ENCODE measurements at regions not wholly inside any gene's neighbourhood (a gene's known extent, or its start where the extent isn't known, plus 50 kb on each side); places are given as distances from the start of the nearest gene placed in this dataset.

GRCh38 chr6:60754879-60755278 lies 1531.1 kb downstream of the KHDRBS2 start:
- no peaks in the 10 kb centered on the region for H3K79me2 ChIP-seq (ENCODE audit: control insufficient read depth in 1 of 2, insufficient read depth in 2 of 2, low read length in 2 of 2)
- DNase-seq (ENCODE audit: low read depth in 1 of 2, low spot score in 2 of 2) (no peak), FAIRE-seq (no peak)
- H3K9ac ChIP-seq (replicated peaks in 1 of 4; ENCODE audit: extremely low read depth in 1 of 4, low read depth in 3 of 4, low read length in 3 of 4): no peak overlapping the region
- no peak overlapping the region for H3K18ac ChIP-seq (ENCODE audit: extremely low read depth, low read length)
- no peaks in the 10 kb centered on the region for H4K20me1 ChIP-seq (replicated peaks in 1 of 2; ENCODE audit: control insufficient read depth in 1 of 2, insufficient read depth in 2 of 2, low read length in 2 of 2)
- no peak overlapping the region for H2BK20ac ChIP-seq (ENCODE audit: low read length)
- no peak overlapping the region for H2AFZ ChIP-seq (ENCODE audit: low read length)
- no peak overlapping the region for H3K4me2 ChIP-seq (ENCODE audit: insufficient read depth in 1 of 2, low read depth in 2 of 2, low read length in 2 of 2)
- no peaks in the 10 kb centered on the region for H3K79me1 ChIP-seq (ENCODE audit: low read depth, low read length)
- H3K27me3 ChIP-seq (replicated peaks in 1 of 4; ENCODE audit: control insufficient read depth in 3 of 4, extremely low read depth in 1 of 4, insufficient read depth in 3 of 4, low read length in 3 of 4): no peaks in the 10 kb centered on the region
- H2BK120ac ChIP-seq (replicated peaks; ENCODE audit: low read depth, low read length): no peak overlapping the region
- H3K27ac ChIP-seq (ENCODE audit: low read depth, low read length): no peak overlapping the region
- no peak overlapping the region for H3K14ac ChIP-seq (ENCODE audit: insufficient read length)
- no peak overlapping the region for H4K91ac ChIP-seq (replicated peaks; ENCODE audit: insufficient read length, low read length)
- no peak overlapping the region for H3K4ac ChIP-seq (replicated peaks; ENCODE audit: insufficient read length, low read depth, low read length)
- no peak overlapping the region for H4K5ac ChIP-seq (ENCODE audit: insufficient read length, low read depth, low read length)
- no peak overlapping the region for H2AK5ac ChIP-seq (ENCODE audit: low read depth, low read length)
- no peak overlapping the region for H3K56ac ChIP-seq (replicated peaks; ENCODE audit: insufficient read length, low read depth, low read length)
- H2BK5ac ChIP-seq (ENCODE audit: low read depth, low read length): no peak overlapping the region
- POLR2A ChIA-PET (ENCODE audit: partially characterized antibody): no interaction called here
- CTCF ChIA-PET (ENCODE audit: partially characterized antibody): no interaction called here
- no peaks in the 10 kb centered on the region for H3K4me1 ChIP-seq (replicated peaks in 1 of 4; ENCODE audit: control insufficient read depth in 3 of 4, insufficient read depth in 4 of 4, low read length in 3 of 4)
- H4K8ac ChIP-seq (ENCODE audit: extremely low read depth, insufficient read depth, low read length): no peak overlapping the region
- H3K9me3 ChIP-seq (ENCODE audit: insufficient read depth in 2 of 2, low read depth in 1 of 2, low read length in 1 of 2): peaks cover 0 to 3% of the 10 kb centered on the region in 2 experiments; a peak in 2 of 4 replicates
- H2BK12ac ChIP-seq (ENCODE audit: low read depth, low read length): no peak overlapping the region
- H3K23ac ChIP-seq (ENCODE audit: insufficient read length): no peak overlapping the region
- H3K4me3 ChIP-seq (ENCODE audit: extremely low read depth in 1 of 4, insufficient read depth in 2 of 4, low read depth in 3 of 4, low read length in 4 of 4): no peak overlapping the region
- no peak overlapping the region for H2BK15ac ChIP-seq (ENCODE audit: low read length)
- TF ChIP-seq RAD21 (IDR thresholded peaks at IDR 0.05 in 1 of 2, conservative IDR thresholded peaks at IDR 0.05 in 1 of 2; ENCODE audit: low read depth in 2 of 2, low read length in 2 of 2): peak; percentile 44 to 51
- TF ChIP-seq, protein P1, sequence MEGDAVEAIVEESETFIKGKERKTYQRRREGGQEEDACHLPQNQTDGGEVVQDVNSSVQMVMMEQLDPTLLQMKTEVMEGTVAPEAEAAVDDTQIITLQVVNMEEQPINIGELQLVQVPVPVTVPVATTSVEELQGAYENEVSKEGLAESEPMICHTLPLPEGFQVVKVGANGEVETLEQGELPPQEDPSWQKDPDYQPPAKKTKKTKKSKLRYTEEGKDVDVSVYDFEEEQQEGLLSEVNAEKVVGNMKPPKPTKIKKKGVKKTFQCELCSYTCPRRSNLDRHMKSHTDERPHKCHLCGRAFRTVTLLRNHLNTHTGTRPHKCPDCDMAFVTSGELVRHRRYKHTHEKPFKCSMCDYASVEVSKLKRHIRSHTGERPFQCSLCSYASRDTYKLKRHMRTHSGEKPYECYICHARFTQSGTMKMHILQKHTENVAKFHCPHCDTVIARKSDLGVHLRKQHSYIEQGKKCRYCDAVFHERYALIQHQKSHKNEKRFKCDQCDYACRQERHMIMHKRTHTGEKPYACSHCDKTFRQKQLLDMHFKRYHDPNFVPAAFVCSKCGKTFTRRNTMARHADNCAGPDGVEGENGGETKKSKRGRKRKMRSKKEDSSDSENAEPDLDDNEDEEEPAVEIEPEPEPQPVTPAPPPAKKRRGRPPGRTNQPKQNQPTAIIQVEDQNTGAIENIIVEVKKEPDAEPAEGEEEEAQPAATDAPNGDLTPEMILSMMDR (IDR thresholded peaks at IDR 0.05; ENCODE audit: control extremely low read depth in 1 of 3, insufficient read depth in 1 of 3, low read depth in 1 of 3, low read length in 3 of 3): peak in 1 of 3 experiments; percentile 27; a peak in 1 of 4 replicates
- TF ChIP-seq CHD2 (IDR thresholded peaks at IDR 0.05; ENCODE audit: low read length): no peak
- no peaks in the 10 kb centered on the region for H3K23me2 ChIP-seq (ENCODE audit: low read depth, low read length)
- H3K36me3 ChIP-seq (ENCODE audit: control insufficient read depth in 2 of 4, insufficient read depth in 4 of 4, low read length in 3 of 4): no peaks in the 10 kb centered on the region

Data from H1 (cell line).